Renal pelvis (tissue), 1 donor: ENCODE measurements at regions not wholly inside any gene's neighbourhood (a gene's known extent, or its start where the extent isn't known, plus 50 kb on each side); places are given as distances from the start of the nearest gene placed in this dataset.
"Not testable (repeated sequence)": the region's sequence is repeated elsewhere in the genome, so short reads cannot be mapped to it uniquely, and the experiment has no call there.

Source experiments
- DNase-seq: peaks from one replicate; pipeline ENCODE4 v3.0.0-alpha.2; 2013

DNA sequence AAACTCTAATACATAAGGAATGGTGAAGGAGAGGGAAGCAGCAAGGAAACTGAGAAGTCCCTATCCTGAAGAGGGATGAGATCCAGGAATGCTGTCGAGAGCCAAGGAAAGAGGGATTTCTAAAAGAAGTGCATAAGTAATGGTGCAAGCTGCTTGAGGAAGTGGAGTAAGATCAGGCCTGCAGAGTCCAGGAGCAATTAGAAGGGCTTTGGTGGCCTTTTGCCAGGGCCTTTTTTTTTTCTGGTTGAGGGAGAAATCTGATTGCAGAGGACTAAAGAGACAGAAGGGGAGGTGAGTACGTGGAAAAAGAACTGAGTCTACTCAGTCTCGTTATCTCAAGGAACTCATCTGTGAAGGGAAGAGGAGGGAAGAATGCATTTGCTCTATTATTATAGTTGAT is 396.2 kb downstream of the UTRN start:
- no peak for DNase-seq

DNA sequence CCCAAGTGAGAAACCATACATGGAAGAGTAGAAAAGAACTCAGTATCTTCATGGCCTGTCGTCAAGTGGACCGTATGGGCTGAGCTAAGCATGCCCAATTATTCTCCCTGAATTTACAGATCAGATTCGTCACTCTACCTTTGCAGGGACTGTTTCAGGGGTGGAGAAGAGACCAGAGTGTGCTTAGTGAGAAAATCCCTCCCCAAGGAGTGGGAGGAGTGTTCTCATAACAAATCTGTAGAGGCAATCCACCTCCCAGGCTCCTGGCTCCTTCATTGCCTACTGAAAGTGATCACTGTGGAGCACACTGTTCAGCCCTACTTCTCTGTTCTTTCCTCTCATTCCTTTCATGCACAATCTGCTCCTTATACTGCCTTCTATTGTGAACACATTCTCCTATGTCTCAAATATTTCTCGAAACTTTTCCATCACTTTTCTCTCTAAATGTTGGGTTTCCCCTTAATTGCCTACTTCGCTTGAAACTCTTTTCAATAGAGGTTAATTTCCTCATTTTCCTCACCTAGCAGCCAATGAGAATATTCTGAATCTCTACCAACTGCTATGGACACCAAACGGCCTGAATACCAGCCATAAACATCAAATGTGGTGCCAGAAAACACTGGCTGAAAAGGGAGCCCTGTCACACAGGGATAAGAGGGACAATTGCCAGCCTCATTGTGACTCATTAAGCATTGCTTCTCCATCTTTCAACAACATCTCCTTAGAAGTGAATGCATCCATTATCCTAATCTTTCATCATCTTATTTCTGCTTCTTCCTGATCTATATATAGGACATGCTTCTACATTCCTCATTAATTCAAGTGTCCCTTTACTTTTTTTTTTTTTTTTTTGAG is 398.3 kb downstream of the UTRN start:
- no peak for DNase-seq

DNA sequence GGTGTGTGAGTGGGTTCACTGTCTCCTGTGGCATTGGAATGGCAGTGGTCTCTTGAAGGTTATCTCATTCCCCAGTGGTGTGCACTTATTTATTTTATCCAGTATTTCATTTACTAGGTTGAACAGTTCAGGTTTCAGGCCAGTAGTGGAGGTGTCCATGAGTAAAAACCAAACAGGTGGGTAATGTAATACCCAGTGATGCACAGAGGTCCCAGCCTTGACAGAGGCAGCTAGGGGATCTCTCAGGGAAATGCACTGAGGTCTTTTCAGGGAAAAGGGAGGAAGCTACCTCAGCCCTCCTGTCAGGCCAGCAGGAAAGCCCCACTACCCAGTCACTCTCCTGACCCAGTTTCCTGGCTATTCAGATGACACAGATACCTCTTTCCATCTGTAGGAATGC is 403.6 kb downstream of the UTRN start:
- DNase-seq: no peak

DNA sequence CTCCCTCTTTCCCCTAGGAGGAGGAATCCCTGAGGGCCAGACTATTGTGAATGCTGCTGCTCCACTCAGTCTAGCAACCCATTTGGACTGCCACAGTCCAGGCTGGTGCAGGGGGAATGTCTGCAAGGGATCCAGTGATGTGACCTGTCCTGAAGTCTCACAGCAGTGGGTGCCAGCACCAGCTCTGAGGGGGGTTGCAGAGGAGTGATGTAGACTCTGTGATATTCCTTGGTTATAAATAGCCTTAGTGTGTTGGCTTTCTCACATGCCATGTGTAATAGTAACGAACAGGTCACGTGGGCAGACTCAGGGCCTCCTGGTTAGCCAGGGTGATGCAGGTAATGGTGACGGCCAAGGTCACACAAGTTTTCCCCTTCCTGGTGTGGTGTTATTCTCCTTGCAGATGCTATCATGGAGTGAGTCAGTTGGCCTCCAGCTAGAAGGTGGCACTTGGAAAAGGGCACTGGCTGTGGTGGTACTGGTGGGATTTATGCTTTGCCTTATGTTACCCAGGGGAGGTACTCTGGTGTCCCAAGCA is 404.4 kb downstream of the UTRN start:
- no peak for DNase-seq

DNA sequence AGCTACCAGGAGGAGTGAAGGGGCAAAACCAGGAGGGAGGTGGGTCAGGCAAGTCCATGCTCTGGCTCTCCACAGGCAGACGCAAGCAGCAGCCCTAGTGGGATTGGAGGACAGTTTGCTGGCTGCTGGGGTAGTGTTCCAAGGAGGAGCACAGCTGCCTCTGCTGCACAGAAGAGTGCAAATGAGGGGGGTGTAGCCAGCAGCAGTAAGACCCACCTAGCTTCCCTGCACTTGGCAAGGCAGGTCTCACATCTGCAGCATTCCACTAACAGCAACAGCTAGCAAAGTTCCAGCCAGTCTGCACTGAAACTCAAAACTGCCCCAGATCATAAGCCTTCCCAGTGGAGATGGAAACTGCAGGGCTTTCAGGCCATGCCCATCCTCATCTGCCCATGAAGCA is 405.0 kb downstream of the UTRN start:
- no peak for DNase-seq

DNA sequence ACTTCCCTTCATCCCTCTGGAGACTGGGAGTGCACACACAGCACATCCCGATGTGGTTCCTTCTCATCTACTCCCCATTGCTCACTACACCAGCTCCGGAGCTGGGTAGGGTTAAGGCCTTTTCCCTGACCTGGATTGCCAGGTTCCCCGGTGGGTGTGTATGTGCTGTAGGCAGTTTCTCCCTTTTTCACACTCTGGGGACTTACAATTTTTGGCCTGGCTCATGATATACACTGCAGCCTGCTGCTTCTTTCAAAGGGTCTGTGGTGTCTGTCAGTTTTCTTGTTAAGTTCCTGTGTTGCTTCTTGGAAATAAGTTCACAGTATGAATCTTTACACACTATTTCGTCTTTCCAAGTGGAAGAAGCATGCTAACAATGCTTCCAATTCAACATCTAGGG is 405.5 kb downstream of the UTRN start:
- no peak for DNase-seq

DNA sequence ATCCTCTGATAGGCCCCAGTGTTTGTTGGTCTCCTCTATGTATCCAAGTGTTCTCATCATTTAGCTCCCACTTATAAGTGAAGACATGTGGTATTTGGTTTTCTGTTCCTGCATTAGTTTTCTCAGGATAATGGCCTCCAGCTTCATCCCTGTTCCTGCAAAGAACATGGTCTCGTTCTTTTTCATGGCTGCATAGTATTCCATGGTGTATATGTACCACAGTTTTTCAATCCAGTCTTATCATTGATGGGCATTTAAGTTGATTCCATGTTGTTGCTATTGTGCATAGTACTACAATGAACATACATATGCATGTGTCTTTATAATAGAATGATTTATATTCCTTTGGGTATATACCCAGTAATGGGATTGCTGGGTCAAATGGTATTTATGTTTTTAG is 406.9 kb downstream of the UTRN start:
- not testable (repeated sequence) for DNase-seq

DNA sequence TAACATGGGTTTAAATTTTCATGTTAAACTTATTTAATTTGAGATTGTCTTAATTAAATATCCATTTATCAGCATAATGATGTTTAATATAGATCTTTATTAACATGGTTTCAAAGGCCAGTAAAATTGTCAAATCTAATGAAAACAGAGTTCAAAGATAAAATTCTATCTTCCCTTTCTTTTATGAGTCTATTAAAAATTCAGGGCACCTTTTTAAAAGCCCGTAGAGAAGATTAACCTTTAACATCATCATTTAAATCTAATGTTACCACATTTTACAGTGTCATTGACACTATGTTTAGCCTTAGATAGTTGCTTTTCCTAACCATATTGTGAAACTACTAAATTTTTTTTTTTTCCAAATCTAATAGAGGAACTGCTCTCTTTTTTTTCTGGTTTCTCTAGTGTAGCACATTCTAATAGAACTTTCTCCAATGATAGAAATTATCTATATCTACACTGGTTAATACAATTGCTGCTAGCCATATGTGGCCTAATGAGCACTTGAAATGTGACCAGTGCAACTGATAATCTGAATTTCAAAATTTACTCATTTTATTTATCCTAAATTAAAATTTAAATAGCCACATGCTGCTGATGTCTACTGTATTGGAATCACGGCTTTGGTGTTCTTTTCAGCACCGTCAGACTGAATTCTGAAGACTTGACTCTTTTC is 410.9 kb downstream of the UTRN start:
- DNase-seq: no peak

DNA sequence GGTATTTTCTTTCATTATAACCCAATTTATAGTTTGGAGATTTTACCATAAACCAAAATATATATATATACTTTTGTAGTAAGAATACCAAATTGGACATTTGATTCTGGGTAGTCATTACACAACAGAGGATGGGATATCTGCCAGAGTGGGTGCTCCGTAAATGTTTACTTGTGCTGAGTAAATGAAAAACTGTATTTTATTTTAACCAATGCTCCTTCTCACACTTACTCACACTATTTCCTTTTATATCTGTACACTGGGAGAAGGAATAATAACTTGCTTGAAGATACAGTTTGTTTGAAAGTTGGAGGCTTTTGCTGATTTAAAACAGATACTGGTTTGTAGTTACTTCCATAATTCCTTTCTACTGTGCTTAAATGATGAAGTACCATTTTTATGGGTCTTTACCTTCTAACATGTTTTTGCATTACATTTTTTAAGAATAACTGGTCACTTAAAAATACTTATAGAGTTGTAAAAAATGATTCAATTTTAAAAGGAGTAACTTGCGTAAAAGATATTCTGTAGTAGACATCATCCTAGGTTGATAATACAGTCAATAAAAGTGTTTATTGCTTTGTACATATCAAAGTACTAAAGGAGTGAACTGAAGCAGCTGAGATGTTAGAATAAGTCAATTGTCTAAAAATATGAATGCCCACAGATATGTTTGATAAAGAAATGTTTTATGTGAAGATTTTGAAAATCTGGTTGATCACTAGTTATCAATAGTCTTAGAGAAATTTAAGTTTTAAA is 411.7 kb downstream of the UTRN start:
- DNase-seq: no peak

DNA sequence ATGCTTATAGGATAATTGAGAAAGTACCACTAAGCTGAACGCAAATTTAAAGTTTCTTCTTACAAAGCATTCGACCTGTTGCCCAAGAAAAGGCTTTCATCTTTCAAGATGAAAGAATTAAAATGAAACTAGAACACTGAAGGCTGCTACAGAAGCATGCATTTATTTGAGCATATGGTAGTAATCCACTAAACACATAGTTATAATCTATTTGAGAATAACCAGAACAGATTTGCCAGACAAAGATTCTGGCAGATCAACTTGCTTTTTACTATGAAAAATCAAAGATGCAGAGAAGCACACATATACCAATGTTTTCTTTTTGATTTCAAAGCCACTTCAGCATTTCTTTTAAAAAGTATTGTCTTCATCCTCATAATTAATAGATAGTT is 412.2 kb downstream of the UTRN start:
- no peak for DNase-seq

DNA sequence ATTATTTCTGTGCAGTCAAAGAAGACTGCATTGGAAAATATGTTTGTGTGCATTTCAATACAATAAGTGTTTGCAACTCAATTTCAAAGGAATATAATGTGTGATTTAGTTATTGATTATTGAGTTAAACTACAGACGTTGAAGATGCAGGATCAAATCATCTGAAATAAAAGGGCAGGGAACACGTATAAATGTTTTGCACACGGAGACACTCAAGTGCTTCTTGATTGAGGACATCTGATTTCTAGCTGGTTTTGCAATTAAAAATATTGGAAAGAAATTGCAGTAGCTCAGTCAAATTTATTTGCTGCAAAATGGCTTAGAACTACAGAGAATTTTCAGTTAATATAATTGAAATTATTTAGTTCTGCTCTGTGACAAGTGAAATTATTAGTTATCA is 412.7 kb downstream of the UTRN start:
- no peak for DNase-seq

DNA sequence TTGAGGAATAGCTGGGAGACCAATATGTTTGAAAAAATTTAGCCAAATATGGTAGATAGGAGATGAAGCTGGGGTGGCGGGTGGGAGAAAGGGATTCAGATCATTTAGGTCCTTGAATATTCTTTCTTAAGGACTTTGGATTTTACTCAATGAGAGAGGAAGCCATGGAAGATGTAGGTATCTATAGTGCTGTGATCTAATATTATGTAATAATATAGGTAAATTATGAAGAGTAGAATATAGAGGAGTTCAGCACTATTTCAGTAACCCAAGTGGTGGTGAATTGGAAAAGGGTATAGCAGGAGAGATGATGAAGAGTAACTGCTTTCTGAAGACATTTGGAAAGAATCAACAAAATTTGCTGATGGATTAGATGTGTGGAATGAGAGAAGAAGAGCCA is 417.6 kb downstream of the UTRN start:
- DNase-seq: no peak

DNA sequence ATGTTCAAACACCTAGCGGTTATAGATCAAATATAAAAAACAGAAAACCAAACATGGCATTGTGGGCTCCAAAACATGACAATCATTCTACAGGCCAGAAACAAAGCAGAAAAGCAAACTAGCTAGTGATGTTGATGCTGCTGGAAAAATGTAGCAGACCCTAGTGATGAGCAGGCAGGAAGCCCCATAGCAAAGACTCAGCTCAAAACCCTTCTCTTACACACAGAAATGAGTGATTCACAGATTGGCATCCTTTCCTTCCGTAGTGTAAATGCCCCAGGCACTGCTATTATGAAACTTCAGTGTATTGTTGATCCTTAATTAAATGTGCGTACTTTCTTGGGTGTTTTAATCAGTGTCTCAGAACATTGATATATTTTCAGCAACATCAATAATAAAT is 425.1 kb downstream of the UTRN start:
- no peak for DNase-seq

DNA sequence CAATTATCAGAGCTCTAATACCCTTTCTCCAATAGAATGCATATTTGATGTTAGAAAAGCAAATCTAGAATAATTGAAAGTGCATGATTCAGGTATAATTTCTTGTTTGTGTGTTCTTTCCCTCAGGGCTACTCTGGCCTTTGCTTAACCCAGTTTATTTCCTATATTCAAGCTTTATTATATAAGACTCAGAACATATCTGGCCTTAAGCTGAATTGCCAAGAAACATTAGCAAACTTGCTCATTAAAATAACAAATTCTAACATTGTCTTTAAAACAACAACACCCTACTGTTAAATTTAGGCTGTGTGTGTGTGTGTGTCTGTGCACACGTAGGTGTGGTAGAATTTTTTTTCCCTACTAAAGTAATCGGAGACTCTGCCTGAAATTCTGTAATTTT is 426.5 kb downstream of the UTRN start:
- DNase-seq: no peak

DNA sequence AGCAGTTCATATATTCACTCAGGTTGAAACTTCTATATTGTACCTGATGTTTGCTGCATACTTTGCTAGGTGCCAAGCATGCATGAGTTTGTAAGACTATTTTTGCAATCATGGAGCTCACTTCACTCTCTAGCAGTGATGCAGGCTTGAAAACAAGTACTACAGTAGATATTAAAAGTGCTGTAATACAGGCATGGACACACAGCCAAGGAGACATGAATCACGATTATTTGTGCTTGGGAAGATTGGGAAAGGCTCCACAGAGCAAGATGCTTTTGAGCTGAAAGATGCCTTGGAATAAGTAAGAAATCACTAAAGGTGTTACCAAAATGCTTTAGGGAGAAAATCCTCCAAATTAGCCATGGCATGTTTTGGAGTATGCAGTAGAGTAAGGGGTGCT is 427.4 kb downstream of the UTRN start:
- no peak for DNase-seq

DNA sequence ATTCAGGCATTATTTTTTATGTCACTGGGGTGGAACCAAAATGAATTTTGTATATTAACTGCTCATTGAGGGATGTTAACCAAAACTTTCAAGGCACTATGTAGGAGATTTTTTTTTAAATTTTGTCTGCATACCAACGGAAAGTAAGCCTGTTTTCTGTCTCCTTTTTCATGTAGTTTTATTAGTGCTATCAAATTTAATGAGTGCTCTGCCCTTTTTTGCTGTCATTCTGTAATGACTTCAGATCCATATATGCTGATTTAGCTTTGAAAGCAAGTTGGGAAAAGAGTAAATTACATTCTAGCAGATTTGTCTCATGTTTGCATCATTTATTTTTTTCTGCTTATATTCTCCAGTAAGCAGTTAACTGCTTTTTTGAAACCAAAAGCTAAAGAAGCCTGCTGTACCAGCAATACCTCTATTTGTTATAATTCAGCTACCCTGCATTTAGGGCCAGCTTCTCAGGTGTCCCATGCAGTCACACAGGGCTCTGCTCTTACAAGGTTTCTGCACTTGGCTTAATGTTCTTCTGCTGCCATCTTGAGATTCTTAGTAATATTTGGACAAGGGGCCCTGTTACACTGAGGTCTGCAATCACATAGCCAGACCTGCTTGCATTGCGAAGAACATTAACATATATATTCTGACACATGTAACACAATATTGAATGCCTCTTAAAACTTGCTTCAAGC is 429.0 kb downstream of the UTRN start:
- DNase-seq: peak; percentile 35

DNA sequence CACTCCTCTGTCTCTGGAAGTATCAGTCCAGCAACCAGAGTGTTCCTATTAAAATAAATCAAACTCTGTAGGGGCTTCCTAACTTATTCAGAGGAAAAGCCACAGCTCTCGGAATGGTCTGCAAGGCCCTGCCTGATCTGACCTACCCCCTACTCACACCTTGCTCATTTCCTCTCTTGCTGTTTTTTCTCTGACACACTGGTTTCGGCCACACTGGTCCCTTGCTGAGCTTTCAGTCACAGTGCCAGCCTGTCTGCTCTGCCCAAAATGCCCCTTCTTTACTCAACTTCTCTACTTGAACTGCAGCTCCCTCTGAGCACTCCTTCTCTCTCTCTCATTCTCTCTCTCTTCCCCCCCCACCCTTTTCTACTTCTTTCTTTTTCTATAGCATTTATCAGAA is 430.2 kb downstream of the UTRN start:
- no peak for DNase-seq

DNA sequence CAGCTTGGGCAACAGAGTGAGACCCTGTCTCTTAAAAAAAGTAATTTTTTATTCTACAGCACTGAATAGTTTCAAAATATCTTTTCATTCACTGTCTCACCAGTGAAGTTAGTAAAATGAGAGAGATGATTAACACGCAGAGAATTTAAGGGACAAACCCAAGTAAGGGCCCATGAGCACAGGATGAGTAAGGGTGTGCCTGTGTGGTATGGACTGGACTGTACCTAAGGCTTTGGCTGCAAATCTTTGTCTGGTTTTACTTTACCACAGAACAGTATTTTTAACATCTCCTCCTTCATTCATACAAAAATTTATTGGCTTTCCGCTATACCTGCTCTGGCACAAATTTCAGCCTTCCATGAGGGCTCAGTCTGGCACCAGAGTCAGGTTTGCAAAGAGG is 433.3 kb downstream of the UTRN start:
- DNase-seq: no peak

DNA sequence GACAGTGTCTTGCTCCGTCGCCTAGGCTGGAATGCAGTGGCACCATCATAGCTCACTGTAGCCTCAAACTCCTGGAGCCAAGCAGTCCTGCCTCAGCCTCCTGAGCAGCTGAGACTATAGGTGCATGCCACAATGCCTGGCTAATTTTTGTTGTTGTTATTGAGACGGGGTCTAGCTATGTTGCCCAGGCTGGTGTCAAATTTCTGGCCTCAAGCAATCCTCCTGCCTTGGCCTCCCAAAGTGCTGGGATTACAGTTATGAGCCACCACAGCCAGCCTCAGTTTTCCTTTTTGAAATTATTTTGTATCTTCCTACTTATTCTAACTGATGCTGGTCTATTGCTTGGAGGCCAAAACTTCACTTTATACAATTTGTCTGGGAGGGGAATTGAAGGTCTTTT is 436.1 kb downstream of the UTRN start:
- DNase-seq: no peak

DNA sequence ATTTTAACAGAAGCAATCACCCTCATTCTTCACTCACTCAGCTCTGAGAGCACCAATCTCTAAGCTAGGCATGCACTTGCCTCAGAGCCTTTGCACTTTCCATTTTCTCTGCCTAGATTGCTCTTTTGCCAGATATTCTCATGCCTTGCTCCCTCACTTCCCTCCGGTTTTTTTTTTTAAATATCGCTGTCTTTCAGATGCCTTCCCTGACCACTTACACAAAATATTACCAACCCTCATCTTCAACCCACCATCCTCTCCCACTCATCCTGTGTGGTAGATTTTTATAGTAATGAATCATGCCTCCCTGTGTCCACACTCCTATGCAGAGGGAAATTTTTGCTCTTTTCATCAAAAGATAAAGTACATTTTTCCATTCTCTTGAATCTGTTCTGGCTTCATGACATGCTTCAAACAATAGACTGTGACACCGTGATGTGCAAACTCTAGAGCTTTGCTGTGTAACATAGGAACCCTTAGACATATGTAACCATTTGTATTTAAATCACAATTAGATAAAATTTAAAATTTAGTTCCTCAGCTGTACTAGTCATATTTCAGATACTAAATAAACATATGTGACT is 437.1 kb downstream of the UTRN start:
- no peak for DNase-seq

DNA sequence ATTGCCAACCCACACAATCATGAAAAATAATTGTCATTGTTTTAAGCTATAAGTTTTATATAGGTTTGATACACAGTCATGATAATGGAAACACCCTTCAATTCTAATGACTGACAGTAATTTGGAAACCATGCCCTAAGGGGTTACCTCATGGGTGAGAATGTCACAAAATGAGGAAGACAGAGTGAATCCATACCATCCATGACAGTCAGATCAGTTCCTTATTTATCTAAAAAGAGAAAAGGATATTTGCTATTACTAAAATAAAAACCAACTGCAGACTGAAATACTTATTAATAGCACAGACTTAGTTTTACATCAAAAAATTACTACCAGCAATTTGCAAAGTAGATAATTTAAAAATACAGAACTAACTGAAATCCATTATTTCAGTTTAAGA is 437.8 kb downstream of the UTRN start:
- no peak for DNase-seq

DNA sequence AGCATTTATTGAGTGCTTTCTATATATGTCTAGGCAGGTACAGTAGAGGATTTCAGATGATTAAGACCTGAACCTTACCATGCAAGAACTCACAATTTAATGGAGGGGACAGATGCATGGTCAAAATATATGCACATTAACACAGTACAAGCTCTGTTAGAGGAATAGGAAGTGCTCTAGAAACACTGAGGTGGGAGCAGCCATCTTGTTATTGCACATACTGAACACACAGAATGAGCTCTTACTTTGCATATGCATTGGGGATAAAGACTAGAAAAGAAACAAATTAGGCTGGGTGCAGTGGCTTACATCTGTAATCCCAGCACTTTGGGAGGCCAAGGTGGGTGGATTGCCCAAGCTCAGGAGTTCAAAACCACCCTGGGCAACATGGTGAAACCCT is 438.3 kb downstream of the UTRN start:
- no peak for DNase-seq
